ENCODE measurements at regions not wholly inside any gene's neighbourhood (a gene's known extent, or its start where the extent isn't known, plus 50 kb on each side); places are given as distances from the start of the nearest gene placed in this dataset.

DNA sequence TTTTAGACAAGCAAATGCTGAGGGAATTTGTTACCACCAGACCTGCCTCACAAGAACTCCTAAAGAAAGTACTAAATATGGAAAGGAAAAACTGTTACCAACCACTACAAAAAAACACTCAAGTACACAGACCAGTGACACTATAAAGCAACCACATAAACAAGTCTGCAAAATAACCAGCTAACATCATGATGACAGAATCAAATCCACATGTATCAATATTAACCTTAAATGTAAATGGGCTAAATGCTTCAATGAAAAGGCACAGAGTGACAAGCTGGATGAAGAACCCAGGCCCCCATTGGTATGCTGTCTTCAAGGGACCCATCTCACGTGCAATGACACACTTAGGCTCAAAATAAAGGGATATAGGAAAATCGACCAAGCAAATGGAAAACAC lies 529.9 kb upstream of the CAMK1G start:
- TF ChIP-seq, protein P1, sequence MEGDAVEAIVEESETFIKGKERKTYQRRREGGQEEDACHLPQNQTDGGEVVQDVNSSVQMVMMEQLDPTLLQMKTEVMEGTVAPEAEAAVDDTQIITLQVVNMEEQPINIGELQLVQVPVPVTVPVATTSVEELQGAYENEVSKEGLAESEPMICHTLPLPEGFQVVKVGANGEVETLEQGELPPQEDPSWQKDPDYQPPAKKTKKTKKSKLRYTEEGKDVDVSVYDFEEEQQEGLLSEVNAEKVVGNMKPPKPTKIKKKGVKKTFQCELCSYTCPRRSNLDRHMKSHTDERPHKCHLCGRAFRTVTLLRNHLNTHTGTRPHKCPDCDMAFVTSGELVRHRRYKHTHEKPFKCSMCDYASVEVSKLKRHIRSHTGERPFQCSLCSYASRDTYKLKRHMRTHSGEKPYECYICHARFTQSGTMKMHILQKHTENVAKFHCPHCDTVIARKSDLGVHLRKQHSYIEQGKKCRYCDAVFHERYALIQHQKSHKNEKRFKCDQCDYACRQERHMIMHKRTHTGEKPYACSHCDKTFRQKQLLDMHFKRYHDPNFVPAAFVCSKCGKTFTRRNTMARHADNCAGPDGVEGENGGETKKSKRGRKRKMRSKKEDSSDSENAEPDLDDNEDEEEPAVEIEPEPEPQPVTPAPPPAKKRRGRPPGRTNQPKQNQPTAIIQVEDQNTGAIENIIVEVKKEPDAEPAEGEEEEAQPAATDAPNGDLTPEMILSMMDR (IDR thresholded peaks at IDR 0.05): no peak
- no peak for TF ChIP-seq POLR2AphosphoS5 (IDR thresholded peaks at IDR 0.05)
- no peak for TF ChIP-seq POLR2A (IDR thresholded peaks at IDR 0.05)
